ENCODE measurements at regions not wholly inside any gene's neighbourhood (a gene's known extent, or its start where the extent isn't known, plus 50 kb on each side); places are given as distances from the start of the nearest gene placed in this dataset.

- DNase-seq = no peak
Observed at GRCh38 chr2:76288598-76288997, 577.9 kb upstream of the GCFC2 start.

GRCh38 chr2:76288146-76288545, 577.4 kb upstream of the GCFC2 start:
- Mint-ChIP-seq H3K4me1 (ENCODE audit: low read depth, unreplicated experiment) (no peaks in the 10 kb centered on the region), H3K4me3 (ENCODE audit: unreplicated experiment) (no peak overlapping the region), H3K9me3 (ENCODE audit: unreplicated experiment) (no peaks in the 10 kb centered on the region), H3K27me3 (ENCODE audit: unreplicated experiment) (no peaks in the 10 kb centered on the region), H3K36me3 (ENCODE audit: unreplicated experiment) (no peaks in the 10 kb centered on the region), H3K27ac (ENCODE audit: unreplicated experiment) (no peak overlapping the region)
- TF ChIP-seq CTCF (IDR thresholded peaks at IDR 0.05; ENCODE audit: partially characterized antibody, unreplicated experiment) = no peak
- DNase-seq = no peak

More at GRCh38 chr2:76288598-76288997, 577.9 kb upstream of the GCFC2 start:
- no peak overlapping the region for H3K27ac Mint-ChIP-seq (ENCODE audit: unreplicated experiment)
- TF ChIP-seq CTCF (IDR thresholded peaks at IDR 0.05; ENCODE audit: partially characterized antibody, unreplicated experiment) = no peak
- H3K4me1 Mint-ChIP-seq (ENCODE audit: low read depth, unreplicated experiment) = no peaks in the 10 kb centered on the region
- H3K36me3 Mint-ChIP-seq (ENCODE audit: unreplicated experiment) = no peaks in the 10 kb centered on the region
- no peaks in the 10 kb centered on the region for H3K27me3 Mint-ChIP-seq (ENCODE audit: unreplicated experiment)
- H3K4me3 Mint-ChIP-seq (ENCODE audit: unreplicated experiment) = no peak overlapping the region
- no peaks in the 10 kb centered on the region for H3K9me3 Mint-ChIP-seq (ENCODE audit: unreplicated experiment)

- no peaks in the 10 kb centered on the region for H3K36me3 Mint-ChIP-seq (ENCODE audit: unreplicated experiment)
- peaks cover 1% of the 10 kb centered on the region for H3K4me1 Mint-ChIP-seq (ENCODE audit: low read depth, unreplicated experiment)
- no peak overlapping the region for H3K4me3 Mint-ChIP-seq (ENCODE audit: unreplicated experiment)
Observed at GRCh38 chr2:76283350-76283749, 572.6 kb upstream of the GCFC2 start.

GRCh38 chr2:76281156-76281841, 570.6 kb upstream of the GCFC2 start:
- no peaks in the 10 kb centered on the region for H3K9me3 Mint-ChIP-seq (ENCODE audit: unreplicated experiment)
- H3K27ac Mint-ChIP-seq (ENCODE audit: unreplicated experiment) = no peak overlapping the region
- no peak overlapping the region for H3K4me3 Mint-ChIP-seq (ENCODE audit: unreplicated experiment)
- DNase-seq = no peak
- no peak for TF ChIP-seq CTCF (IDR thresholded peaks at IDR 0.05; ENCODE audit: partially characterized antibody, unreplicated experiment)
- H3K4me1 Mint-ChIP-seq (ENCODE audit: low read depth, unreplicated experiment) = peaks cover 1% of the 10 kb centered on the region
- no peaks in the 10 kb centered on the region for H3K27me3 Mint-ChIP-seq (ENCODE audit: unreplicated experiment)
- no peaks in the 10 kb centered on the region for H3K36me3 Mint-ChIP-seq (ENCODE audit: unreplicated experiment)

More at GRCh38 chr2:76283350-76283749, 572.6 kb upstream of the GCFC2 start:
- TF ChIP-seq CTCF (IDR thresholded peaks at IDR 0.05; ENCODE audit: partially characterized antibody, unreplicated experiment) = no peak
- Mint-ChIP-seq H3K27ac (ENCODE audit: unreplicated experiment) (no peak overlapping the region), H3K27me3 (ENCODE audit: unreplicated experiment) (no peaks in the 10 kb centered on the region), H3K9me3 (ENCODE audit: unreplicated experiment) (no peaks in the 10 kb centered on the region)
- DNase-seq = no peak

- H3K36me3 Mint-ChIP-seq (ENCODE audit: unreplicated experiment) = no peaks in the 10 kb centered on the region
- peaks cover 1% of the 10 kb centered on the region for H3K4me1 Mint-ChIP-seq (ENCODE audit: low read depth, unreplicated experiment)
- no peaks in the 10 kb centered on the region for H3K9me3 Mint-ChIP-seq (ENCODE audit: unreplicated experiment)
- no peak overlapping the region for H3K4me3 Mint-ChIP-seq (ENCODE audit: unreplicated experiment)
- TF ChIP-seq CTCF (IDR thresholded peaks at IDR 0.05; ENCODE audit: partially characterized antibody, unreplicated experiment) = no peak
- DNase-seq = no peak
- no peak overlapping the region for H3K27ac Mint-ChIP-seq (ENCODE audit: unreplicated experiment)
- no peaks in the 10 kb centered on the region for H3K27me3 Mint-ChIP-seq (ENCODE audit: unreplicated experiment)
Observed at GRCh38 chr2:76280686-76281085, 570.0 kb upstream of the GCFC2 start.
